ENCODE measurements at regions not wholly inside any gene's neighbourhood (a gene's known extent, or its start where the extent isn't known, plus 50 kb on each side); places are given as distances from the start of the nearest gene placed in this dataset.
"Not testable (repeated sequence)": the region's sequence is repeated elsewhere in the genome, so short reads cannot be mapped to it uniquely, and the experiment has no call there.

DNA sequence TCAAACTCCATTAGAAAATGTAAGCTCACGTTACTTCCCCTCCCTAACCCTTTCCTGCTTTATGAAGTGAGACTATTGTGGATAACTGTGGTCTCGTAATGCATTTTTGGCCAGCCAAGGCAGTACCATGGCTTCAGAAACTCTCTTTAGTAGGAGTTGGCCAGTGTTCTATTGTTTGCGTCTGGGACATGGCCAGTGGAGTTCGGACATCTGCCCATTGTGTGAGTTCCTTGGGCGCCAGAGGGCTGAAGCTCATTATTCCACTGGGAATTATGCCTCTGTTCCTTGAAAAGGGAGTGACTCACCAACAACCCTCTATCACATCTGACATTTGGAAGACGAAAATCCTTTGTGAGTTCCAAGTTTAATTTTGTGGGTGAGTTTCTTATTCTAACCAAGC, 319.5 kb upstream of the SOX9 start:
- no peak for DNase-seq
- intact Hi-C loops (cut with DNase I) = no loop called here
- ATAC-seq (ENCODE audit: poor library complexity) = no peak

DNA sequence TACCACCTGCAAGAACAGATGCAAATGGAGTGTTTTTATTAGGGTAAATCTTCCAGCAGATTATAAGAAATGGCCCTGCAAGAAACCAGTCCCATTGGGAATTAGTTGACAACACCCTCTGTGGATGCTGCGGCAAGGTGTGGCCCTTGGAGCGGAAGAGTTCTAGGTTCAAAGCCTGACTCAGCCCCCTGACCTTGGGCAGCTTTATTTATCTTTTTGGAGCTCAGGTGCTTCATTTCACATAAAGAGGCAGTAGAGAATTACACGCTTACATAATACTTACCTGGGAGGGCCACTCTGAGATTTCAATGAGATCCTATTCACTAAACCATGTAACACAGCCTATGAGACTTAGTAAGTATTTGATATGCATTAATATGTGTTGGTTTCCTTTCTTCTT, 318.2 kb upstream of the SOX9 start:
- ATAC-seq (ENCODE audit: poor library complexity) (no peak), DNase-seq (no peak)
- intact Hi-C loops (cut with DNase I) = no loop called here

DNA sequence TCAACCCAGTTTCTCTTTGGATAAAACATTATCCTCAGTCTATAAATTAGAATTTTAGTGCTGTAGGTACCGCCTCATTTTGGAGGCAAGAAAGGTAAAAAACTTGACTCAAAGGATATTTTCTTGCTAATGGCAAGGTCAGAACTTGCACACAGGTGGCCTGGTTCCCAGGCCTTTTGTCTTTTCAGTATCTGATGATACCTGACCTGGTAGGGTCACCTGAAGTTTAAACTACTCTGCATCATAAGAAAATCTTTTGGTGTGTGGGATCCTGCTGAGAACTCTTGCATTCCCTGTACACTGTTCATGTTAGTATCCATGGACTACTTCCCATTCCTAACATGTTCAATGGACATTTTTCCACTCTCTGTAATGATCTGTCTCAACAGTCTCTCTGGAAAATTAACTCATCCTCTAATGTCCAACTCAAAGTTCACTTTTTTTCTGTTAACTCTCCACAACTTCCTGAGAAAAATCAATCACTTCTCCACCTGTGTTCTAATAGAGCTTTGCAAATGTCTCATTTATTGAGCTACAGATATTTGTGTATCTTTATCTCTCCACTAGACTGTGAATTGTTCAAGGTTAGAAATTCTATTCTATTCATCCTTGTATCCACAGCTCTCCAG, 317.1 kb upstream of the SOX9 start:
- no peak for DNase-seq
- intact Hi-C loops (cut with DNase I) = no loop called here
- ATAC-seq (ENCODE audit: poor library complexity) = no peak

DNA sequence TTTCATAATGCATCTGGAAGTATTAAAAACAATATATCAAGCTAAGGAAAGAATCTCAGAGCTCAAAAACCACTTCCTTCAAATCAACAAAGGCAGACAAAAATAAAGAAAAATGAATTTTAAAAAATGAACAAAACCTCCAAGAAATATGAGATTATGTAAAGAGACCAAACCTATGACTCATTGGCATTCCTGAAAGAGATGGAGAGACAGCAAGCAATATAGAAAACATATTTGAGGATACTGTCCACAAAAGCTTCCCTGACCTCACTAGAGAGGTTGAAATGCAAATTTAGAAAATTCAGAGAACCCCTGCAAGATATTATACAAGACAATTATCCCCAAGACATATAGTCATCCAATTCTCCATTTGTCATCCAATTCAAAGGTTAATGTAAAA, 311.3 kb upstream of the SOX9 start:
- intact Hi-C loops (cut with DNase I) = no loop called here
- DNase-seq (no peak), ATAC-seq (ENCODE audit: poor library complexity) (no peak)

DNA sequence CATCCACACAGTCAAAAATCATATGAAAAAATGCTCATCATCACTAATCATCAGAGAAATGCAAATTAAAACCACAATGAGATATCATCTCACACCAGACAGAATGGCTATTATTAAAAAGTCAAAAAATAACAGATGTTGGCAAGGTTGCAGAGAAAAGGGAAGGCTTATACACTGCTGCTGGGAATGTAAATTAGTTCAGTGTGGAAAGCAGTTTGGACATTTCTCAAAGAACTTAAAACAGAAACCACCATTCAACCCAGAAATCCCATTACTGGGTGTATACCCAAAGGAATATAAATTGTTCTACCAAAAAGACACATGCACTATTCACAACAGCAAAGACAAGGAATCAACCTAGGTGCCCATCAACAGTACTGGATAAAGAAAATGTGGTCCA, 307.0 kb upstream of the SOX9 start:
- DNase-seq; ATAC-seq (ENCODE audit: poor library complexity); intact Hi-C loops (cut with DNase I): not testable (repeated sequence)

DNA sequence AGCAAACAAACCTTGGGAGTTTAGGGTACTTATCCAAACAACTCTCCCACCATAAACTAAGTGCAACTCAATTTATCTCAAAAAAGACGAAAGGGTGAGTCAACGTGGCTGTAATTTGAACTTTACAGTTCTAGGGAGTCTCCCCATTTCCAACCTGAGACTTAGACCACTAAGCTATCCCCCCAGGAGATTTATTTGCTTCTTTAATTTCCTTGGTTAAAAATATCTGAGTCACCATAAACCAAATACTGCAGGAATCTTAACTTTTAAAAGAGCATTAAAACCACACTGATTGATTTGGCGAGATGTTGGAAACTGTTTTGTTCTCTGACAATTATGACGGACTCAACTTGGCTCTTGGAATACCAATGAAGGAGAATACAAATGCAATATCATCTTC, 299.3 kb upstream of the SOX9 start:
- ATAC-seq (ENCODE audit: poor library complexity) (no peak), DNase-seq (no peak)
- intact Hi-C loops (cut with DNase I) = no loop called here

DNA sequence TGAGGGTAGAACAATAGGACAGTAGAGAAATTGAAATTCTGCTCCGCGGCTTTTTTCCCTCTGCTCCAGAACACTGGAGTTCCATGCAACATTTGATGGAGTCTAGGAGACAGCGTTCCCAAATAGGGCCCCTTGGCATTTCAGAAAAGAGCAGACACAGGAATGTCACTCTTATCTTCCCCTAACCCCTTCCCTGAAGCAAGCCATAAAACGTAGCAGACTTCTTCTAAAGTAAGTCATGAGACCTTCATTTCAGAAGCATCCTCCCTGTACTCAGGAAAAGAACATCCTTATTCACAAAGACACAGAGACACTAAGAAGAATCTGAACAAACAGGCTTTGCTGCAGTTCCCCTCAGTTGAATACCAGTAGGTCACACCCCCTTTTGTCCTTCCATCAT, 296.1 kb upstream of the SOX9 start:
- intact Hi-C loops (cut with DNase I) = no loop called here
- ATAC-seq (ENCODE audit: poor library complexity) = no peak
- no peak for DNase-seq

DNA sequence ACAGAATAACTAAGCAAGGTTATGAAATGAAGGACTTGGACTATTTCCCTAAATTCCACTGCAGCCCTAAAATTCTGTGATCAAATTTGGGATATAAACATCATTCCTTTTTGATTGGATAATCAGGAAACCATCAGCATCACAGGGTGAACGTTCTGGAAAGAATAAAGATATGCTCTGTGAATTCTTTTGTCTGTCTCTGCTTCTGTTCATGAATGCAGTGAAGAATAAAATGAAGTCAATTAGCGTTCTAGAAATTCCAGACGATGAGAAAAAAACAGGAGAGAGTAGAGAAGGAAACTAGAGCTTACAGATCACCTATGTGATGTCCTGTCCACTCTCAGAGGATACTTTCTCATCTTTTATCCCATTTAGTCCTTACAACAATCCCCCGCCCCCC, 295.1 kb upstream of the SOX9 start:
- DNase-seq (no peak), ATAC-seq (ENCODE audit: poor library complexity) (no peak)
- intact Hi-C loops (cut with DNase I) = no loop called here

DNA sequence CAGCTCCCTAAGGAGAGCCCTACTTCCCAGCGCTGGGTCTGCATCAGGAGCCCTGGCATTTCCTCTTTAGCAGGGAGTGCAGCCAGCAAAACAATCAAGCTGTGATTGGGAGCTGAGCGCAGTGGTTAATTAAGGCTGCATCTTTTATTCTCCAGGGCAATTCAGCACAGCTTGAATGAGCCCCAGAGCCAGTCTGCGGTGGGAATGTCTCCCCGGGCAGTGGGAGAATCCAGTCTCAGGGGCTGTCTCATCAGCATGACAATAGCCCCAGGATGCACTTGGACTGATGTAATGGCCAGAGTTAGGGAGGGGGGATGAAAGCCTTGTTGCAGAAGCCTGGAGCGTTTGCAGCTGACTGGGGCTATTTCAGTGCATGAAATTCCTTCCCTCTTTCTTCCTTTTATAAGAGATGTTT, 292.6 kb upstream of the SOX9 start:
- intact Hi-C loops (cut with DNase I) = no loop called here
- DNase-seq (no peak), ATAC-seq (ENCODE audit: poor library complexity) (no peak)

DNA sequence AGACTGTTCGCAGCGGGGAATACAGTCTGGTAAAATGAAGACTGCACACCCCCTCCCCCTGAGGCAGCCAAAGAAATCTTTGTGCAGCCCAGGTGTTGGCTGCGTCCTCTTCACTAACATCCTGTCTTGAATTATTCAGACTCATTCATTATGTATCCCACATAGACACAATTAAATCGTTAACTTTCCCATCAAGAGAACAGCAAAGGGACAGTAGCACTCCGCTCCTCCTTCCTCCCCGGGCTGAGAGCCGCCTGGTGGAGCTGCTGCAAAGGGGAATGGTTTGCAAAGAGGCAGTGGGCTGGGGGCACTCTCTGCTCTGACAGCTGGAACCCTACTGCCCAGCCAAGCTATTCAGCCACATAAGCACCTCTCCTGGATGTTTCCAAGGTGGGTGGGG, 290.0 kb upstream of the SOX9 start:
- intact Hi-C loops (cut with DNase I) = no loop called here
- DNase-seq (no peak), ATAC-seq (ENCODE audit: poor library complexity) (no peak)

DNA sequence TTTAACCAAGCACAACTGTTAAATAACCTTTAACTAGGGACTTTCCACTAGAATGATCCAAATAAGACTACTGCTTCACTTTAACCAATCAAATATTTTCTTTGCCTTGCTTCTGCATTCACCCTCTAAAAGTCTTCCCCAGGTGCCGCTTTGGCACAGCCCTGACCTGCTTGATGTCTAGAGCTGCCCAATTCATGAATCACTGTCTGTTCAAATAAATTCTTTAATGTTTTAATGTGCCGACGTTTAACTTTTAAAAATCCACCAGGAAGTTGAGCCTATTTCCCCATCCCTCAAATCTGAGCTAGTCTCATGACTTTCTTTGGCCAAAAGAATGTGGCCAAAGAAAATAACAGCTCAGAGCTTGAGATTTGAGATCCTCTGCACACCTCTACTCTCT, 277.8 kb upstream of the SOX9 start:
- DNase-seq = no peak

DNA sequence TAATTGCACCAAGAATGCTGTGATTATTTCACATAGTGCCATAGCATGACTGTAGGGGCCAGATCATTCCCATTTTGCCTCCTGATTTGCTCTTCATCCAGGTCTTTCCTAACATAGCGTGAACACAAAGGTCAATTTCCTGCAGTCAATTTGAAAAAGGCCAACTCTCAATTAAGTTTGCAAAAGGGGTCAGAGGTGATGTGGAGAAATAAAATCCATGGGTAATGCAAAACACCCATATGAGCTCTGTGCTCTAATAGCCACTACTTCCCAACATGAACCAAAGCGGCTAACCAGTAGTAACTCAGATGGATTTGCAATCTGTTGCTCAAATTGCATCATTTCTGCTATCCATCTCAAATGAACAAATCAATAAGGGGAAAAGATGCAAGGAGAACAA, 275.5 kb upstream of the SOX9 start:
- intact Hi-C loops (cut with DNase I) = no loop called here
- no peak for ATAC-seq (ENCODE audit: poor library complexity)
- DNase-seq = no peak

More for the DNA sequence above, 277.8 kb upstream of the SOX9 start:
- ATAC-seq (ENCODE audit: poor library complexity) = no peak
- intact Hi-C loops (cut with DNase I) = no loop called here

DNA sequence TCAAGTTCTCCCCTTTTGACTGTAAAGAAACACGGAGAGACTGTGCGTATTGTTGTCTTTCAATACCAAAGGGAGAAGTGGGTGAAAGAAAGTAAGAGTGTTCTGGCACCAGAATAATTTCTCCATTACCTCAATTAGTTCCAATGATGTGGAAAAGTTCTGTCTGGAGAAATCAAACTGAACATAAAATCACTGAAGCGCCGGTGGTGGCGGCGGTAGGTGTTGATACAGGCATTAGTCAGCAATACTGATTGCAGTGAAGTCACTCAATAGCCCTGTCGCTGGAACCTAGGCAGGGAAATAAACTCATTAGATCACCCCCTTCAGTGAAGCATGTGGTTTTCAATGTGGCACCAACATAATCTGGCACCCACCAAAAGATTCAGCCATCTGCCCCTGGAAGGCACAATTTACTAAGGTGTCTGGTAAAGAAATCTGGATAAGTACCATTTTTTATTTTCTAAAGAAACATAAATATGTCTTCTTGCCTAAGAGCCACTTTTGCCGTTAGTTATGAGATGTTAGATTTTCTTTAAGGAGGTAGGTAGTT, 274.2 kb upstream of the SOX9 start:
- no peak for ATAC-seq (ENCODE audit: poor library complexity)
- no peak for DNase-seq

DNA sequence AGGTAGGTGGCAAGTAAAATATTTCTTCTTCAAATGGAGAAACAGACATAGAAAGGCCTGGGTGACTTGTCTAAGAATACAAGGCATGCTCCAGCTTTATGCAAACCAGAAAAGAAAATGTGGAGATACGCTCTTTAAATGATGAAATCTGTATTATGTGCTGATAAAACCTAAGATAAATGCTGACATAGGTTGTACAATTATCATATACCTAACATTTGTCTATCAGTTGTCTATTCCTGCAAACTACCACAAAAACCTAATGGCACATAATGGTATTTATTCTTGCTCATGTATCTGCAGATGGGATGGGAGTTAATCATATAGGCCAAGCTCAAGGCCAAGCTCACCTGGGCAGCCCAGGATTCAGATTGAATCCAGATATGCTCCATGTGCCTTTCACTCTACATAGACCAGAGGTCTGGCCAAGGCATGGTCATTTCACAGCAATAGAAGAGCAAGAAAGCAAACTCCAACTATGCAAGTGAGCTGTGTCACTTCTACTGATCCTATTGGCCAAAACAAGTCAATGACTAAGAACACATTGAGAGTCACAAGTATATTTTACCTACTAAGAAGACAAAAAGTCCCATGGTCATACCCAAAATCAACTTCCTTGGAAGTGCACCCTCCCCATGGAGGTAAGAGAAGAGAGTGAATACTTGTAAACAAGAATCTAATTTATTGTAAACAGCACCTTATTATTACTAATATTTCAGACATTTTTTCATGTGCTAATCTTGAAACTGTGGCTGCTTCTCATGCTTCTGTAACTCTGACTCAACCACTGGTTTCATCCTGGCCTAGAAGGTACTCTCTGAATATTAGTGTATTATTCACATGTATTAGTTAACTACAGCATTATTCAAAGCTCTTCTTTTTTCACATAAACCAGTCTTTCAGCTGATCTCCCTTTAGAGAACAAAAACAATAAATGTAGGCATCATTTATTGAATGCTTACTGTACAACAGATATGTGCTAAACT, 270.7 kb upstream of the SOX9 start:
- DNase-seq (no peak), ATAC-seq (ENCODE audit: poor library complexity) (no peak)
- intact Hi-C loops (cut with DNase I) = no loop called here

More for the DNA sequence above, 274.2 kb upstream of the SOX9 start:
- intact Hi-C loops (cut with DNase I) = no loop called here

DNA sequence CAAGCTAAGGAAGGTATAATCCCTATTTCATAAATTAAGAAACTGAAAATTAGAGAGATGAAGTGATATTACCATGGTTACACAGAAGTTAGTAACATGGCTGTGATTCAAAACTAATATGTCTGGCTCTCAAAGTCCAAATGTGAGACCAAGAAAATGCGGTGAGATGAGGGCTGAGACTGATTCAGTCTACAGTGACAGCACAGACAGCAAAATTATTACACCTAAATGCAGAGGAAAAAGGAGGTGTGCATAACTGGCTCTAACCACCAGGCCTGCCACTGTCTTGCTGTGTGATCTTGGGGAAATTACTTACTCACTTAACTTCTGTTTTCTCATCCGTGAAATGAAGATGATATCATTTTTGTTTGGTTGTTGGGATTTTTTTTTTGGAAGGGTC, 270.0 kb upstream of the SOX9 start:
- intact Hi-C loops (cut with DNase I) = no loop called here
- ATAC-seq (ENCODE audit: poor library complexity) = no peak
- DNase-seq = no peak

DNA sequence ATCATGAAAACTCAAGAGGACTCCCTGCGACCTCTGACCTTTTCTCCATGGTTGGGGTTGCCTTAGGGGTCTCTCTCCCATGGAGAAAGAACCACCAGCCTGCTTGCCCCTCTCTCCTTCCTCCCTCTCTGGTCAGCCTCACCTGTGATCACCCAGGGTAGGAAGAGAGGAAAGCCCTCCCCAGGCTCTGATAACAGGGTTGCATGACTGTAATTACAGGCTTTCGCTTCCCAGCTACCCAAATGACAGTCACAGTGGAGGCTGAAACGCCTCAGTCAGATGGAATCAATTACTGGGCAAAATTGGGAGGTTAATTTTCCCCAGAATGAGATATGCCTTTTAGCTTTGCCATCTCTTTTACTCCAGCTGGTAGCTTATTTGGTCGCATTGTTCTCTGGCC, 265.8 kb upstream of the SOX9 start:
- DNase-seq = no peak
- intact Hi-C loops (cut with DNase I) = no loop called here
- ATAC-seq (ENCODE audit: poor library complexity) = no peak

DNA sequence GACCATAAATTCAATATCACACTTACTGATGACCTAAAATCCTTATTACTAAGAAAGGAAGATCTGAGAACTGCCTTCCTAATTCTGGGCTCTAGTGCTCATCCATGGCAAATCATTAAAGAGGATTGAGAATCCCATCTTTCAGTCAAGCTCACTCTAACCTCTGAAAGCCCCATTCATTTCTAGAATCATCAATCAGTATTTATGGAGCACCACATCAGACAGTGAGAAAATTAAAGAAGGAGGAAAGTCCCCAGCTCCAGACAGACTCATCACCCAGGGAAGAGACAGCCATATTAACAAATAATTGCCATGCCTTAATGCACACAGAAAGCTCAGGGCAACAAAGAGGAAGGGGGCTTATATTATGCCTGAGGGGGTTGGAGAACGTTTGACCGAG, 256.1 kb upstream of the SOX9 start:
- intact Hi-C loops (cut with DNase I) = no loop called here
- DNase-seq = no peak
- ATAC-seq (ENCODE audit: poor library complexity) = no peak

DNA sequence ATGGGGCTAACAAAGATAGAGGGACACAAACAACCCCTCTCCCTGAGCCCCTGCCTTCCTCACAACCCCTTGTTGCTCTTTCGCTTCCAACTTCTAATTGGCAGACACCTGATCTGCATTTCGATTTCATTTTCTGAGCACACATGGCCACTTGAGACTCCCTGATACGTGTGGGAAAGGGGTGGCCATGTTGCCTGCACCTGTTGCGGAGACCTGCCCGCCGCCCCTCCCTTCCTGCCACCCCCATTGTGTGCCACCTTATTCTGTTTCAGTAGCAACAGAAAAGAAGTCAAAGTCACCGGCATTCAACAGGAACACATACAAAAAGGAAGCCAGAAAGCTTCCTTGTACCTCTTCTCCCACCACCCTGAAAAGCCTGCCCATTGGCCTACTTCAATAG, 254.7 kb upstream of the SOX9 start:
- no peak for ATAC-seq (ENCODE audit: poor library complexity)
- intact Hi-C loops (cut with DNase I) = no loop called here
- no peak for DNase-seq

DNA sequence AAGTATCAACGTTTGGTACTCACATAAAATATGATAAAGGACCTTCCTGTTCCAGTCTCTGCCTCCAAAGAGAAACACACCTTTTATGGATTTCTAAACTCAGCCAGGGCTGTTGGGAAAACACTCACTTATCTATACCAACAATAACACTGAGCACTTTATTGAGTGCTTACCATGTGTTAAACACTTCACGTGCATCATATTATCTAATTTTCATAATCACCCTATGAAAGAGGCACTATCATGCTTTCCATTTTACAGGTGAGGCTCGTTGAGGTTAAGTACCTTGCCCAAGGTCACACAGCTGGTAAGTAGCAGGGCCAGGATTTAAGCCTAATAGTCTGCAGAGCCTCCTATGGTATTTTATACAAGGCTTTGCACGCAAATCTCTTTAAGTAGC, 251.5 kb upstream of the SOX9 start:
- ATAC-seq (ENCODE audit: poor library complexity) = no peak
- intact Hi-C loops (cut with DNase I) = no loop called here
- no peak for DNase-seq

Measured in Right ventricle myocardium superior (tissue), 1 donor.